H1 (cell line): ENCODE measurements at regions not wholly inside any gene's neighbourhood (a gene's known extent, or its start where the extent isn't known, plus 50 kb on each side); places are given as distances from the start of the nearest gene placed in this dataset.

Source experiments
- CTCF ChIA-PET: fragments of 300-600 bp; sonication (Branson Sonifier 250); formaldehyde crosslinking; loops from one replicate; lab custom pipeline; 2021; ENCODE audit not compliant: partially characterized antibody; lab: Charles Lee
- POLR2A ChIA-PET: fragments of 300-600 bp; sonication (Branson Sonifier 250); formaldehyde crosslinking; loops from one replicate; lab custom pipeline; 2021; ENCODE audit warnings: inconsistent platforms; ENCODE audit not compliant: partially characterized antibody; lab: Charles Lee
- DNase-seq, 2 experiments: peaks; one replicate each; pipeline versions ENCODE4 v3.0.0 to v3.0.0-alpha.2; 2010 to 2022; ENCODE audit warnings: low spot score in 2 of 2, low read depth in 1 of 2, mixed read lengths in 1 of 2
- FAIRE-seq: peaks from 2 replicates; lab custom pipeline; 2011; peaks lifted over from hg19 to GRCh38; lab: Jason Lieb, UNC
- H2AFZ ChIP-seq: 2 replicates; pipeline ENCODE4 v1.8.1; 2012; ENCODE audit warnings: low read length, inconsistent platforms
- H2AK5ac ChIP-seq: 2 replicates; pipeline ENCODE4 v1.6.1; 2013; ENCODE audit warnings: low read depth, low read length
- H2BK120ac ChIP-seq: replicated peaks from 2 replicates; pipeline ENCODE3; 2013; ENCODE audit warnings: low read depth, low read length, inconsistent platforms
- H2BK12ac ChIP-seq: 2 replicates; pipeline ENCODE4 v1.6.1; 2013; ENCODE audit warnings: low read depth, low read length
- H2BK15ac ChIP-seq: 2 replicates; pipeline ENCODE4 v1.6.1; 2013; ENCODE audit warnings: low read length
- H2BK20ac ChIP-seq: 2 replicates; pipeline ENCODE4 v1.6.1; 2013; ENCODE audit warnings: low read length
- H2BK5ac ChIP-seq: 2 replicates; pipeline ENCODE4 v1.6.1; 2013; ENCODE audit warnings: low read depth, low read length
- H3K14ac ChIP-seq: 2 replicates; pipeline ENCODE4 v1.6.1; 2013; ENCODE audit warnings: inconsistent platforms; ENCODE audit not compliant: insufficient read length
- H3K18ac ChIP-seq: 2 replicates; pipeline ENCODE4 v1.6.1; 2013; ENCODE audit warnings: low read length; ENCODE audit errors: extremely low read depth
- H3K23ac ChIP-seq: 2 replicates; pipeline ENCODE4 v1.6.1; 2013; ENCODE audit warnings: inconsistent platforms; ENCODE audit not compliant: insufficient read length
- H3K23me2 ChIP-seq: 2 replicates; pipeline ENCODE4 v1.6.1; 2013; ENCODE audit warnings: low read depth, low read length
- H3K27ac ChIP-seq: 2 replicates; pipeline ENCODE4 v1.6.1; 2011; ENCODE audit warnings: low read depth, low read length, inconsistent platforms
- H3K27me3 ChIP-seq, 4 experiments: replicated peaks in 1 of 4; 1 replicate in 1 of 4; 2 replicates in 3 of 4; pipeline versions ENCODE4 v1.6.1 to v1.8.1; 2011 to 2013; ENCODE audit warnings: low read length in 3 of 4, mild to moderate bottlenecking in 3 of 4, inconsistent platforms in 2 of 4, mixed read lengths in 2 of 4, moderate library complexity in 1 of 4; ENCODE audit not compliant: control insufficient read depth in 3 of 4, insufficient read depth in 3 of 4; ENCODE audit errors: extremely low read depth in 1 of 4
- H3K36me3 ChIP-seq, 4 experiments: 2 replicates each; pipeline versions ENCODE4 v1.6.1 to v1.8.1; 2011 to 2013; ENCODE audit warnings: mild to moderate bottlenecking in 4 of 4, low read length in 3 of 4, moderate library complexity in 2 of 4, control low read depth in 1 of 4, inconsistent platforms in 1 of 4; ENCODE audit not compliant: insufficient read depth in 4 of 4, control insufficient read depth in 2 of 4
- H3K4ac ChIP-seq: replicated peaks from 2 replicates; pipeline ENCODE3; 2013; ENCODE audit warnings: low read length, low read depth, mixed read lengths, inconsistent platforms; ENCODE audit not compliant: insufficient read length
- H3K4me1 ChIP-seq, 4 experiments: replicated peaks in 1 of 4; 1 replicate in 1 of 4; 2 replicates in 3 of 4; pipeline versions ENCODE4 v1.6.1 to v1.8.1; 2011 to 2013; ENCODE audit warnings: low read length in 3 of 4, inconsistent platforms in 2 of 4, mixed read lengths in 1 of 4; ENCODE audit not compliant: insufficient read depth in 4 of 4, control insufficient read depth in 3 of 4
- H3K4me2 ChIP-seq, 2 experiments: 2 replicates each; pipeline versions ENCODE4 v1.6.1 to v1.8.1; 2011 to 2013; ENCODE audit warnings: low read depth in 2 of 2, low read length in 2 of 2, control low read depth in 1 of 2, inconsistent platforms in 1 of 2, mild to moderate bottlenecking in 1 of 2; ENCODE audit not compliant: insufficient read depth in 1 of 2
- H3K4me3 ChIP-seq, 4 experiments: fragments of 200-600, 300-600 bp in 1 of 4; sonication (generic), shearing (Covaris generic), sonication (Bioruptor Twin) in 1 of 4; 2 replicates each; pipeline versions ENCODE4 v1.5.1 to v1.8.1; 2011 to 2016; ENCODE audit warnings: low read length in 4 of 4, low read depth in 3 of 4, control low read depth in 2 of 4, inconsistent platforms in 2 of 4, mild to moderate bottlenecking in 2 of 4, mixed read lengths in 1 of 4, moderate library complexity in 1 of 4; ENCODE audit not compliant: insufficient read depth in 2 of 4; ENCODE audit errors: extremely low read depth in 1 of 4
- H3K56ac ChIP-seq: replicated peaks from 2 replicates; pipeline ENCODE3; 2013; ENCODE audit warnings: low read depth, mild to moderate bottlenecking, mixed read lengths, low read length, inconsistent platforms; ENCODE audit not compliant: insufficient read length
- H3K79me1 ChIP-seq: 2 replicates; pipeline ENCODE4 v1.6.1; 2013; ENCODE audit warnings: low read depth, low read length, control low read depth
- H3K79me2 ChIP-seq, 2 experiments: 2 replicates each; pipeline versions ENCODE4 v1.6.1 to v1.8.1; 2012 to 2013; ENCODE audit warnings: low read length in 2 of 2, mild to moderate bottlenecking in 2 of 2, inconsistent platforms in 1 of 2; ENCODE audit not compliant: insufficient read depth in 2 of 2, control insufficient read depth in 1 of 2
- H3K9ac ChIP-seq, 4 experiments: replicated peaks in 1 of 4; 1 replicate in 1 of 4; 2 replicates in 3 of 4; pipeline versions ENCODE4 v1.6.1 to v1.8.1; 2011 to 2013; ENCODE audit warnings: low read depth in 3 of 4, low read length in 3 of 4, control low read depth in 2 of 4, mild to moderate bottlenecking in 2 of 4, moderate library complexity in 2 of 4, inconsistent platforms in 1 of 4; ENCODE audit errors: extremely low read depth in 1 of 4
- H3K9me3 ChIP-seq, 2 experiments: 2 replicates each; pipeline versions ENCODE4 v1.6.1 to v1.8.1; 2012 to 2013; ENCODE audit warnings: mild to moderate bottlenecking in 2 of 2, moderate library complexity in 2 of 2, control low read depth in 1 of 2, inconsistent platforms in 1 of 2, low read depth in 1 of 2, low read length in 1 of 2, mixed read lengths in 1 of 2; ENCODE audit not compliant: insufficient read depth in 2 of 2
- H4K20me1 ChIP-seq, 2 experiments: replicated peaks in 1 of 2; 2 replicates each; pipeline versions ENCODE3 to v1.8.1; 2011 to 2013; ENCODE audit warnings: inconsistent platforms in 2 of 2, low read length in 2 of 2, mild to moderate bottlenecking in 1 of 2; ENCODE audit not compliant: insufficient read depth in 2 of 2, control insufficient read depth in 1 of 2
- H4K5ac ChIP-seq: 2 replicates; pipeline ENCODE4 v1.6.1; 2013; ENCODE audit warnings: low read length, low read depth, mixed read lengths, inconsistent platforms; ENCODE audit not compliant: insufficient read length
- H4K8ac ChIP-seq: 2 replicates; pipeline ENCODE4 v1.8.0; 2013; ENCODE audit warnings: mild to moderate bottlenecking, moderate library complexity, low read length, inconsistent platforms; ENCODE audit not compliant: insufficient read depth; ENCODE audit errors: extremely low read depth
- H4K91ac ChIP-seq: replicated peaks from 2 replicates; pipeline ENCODE3; 2013; ENCODE audit warnings: low read length, mixed read lengths, inconsistent platforms; ENCODE audit not compliant: insufficient read length
- GTF2F1 ChIP-seq: IDR thresholded peaks from 2 replicates; pipeline ENCODE4 v1.6.1; 2012; ENCODE audit warnings: low read depth, low read length, improper control_type of control experiment, borderline replicate concordance
- JUN ChIP-seq: IDR thresholded peaks from 2 replicates; pipeline ENCODE4 v1.6.1; 2011; ENCODE audit warnings: low read depth, mild to moderate bottlenecking, improper control_type of control experiment, low read length
- JUND ChIP-seq: IDR thresholded peaks from 2 replicates; pipeline ENCODE4 v1.6.1; 2011; ENCODE audit warnings: mild to moderate bottlenecking, improper control_type of control experiment, low read length
- KDM1A ChIP-seq: fragments of 200-600, 300-600 bp; sonication (generic); IDR thresholded peaks from 2 replicates; pipeline ENCODE4 v1.7.1; 2016; ENCODE audit warnings: mild to moderate bottlenecking, low read length, borderline replicate concordance
- RFX5 ChIP-seq: IDR thresholded peaks from 2 replicates; pipeline ENCODE4 v1.6.1; 2011; ENCODE audit warnings: low read depth, low read length, improper control_type of control experiment, borderline replicate concordance
- SP1 ChIP-seq: IDR thresholded peaks from 2 replicates; pipeline ENCODE4 v1.6.1; 2011; ENCODE audit warnings: low read depth, low read length
- SP4 ChIP-seq: IDR thresholded peaks from 2 replicates; pipeline ENCODE4 v1.6.1; 2012; ENCODE audit warnings: low read length, inconsistent platforms
- whole genome bisulfite sequencing, 2 experiments: shearing (Covaris generic) in 1 of 2; methylation state at CpG; one replicate each; pipeline versions ENCODE4 v1.1.6 to v1.1.7; 2013 to 2015; ENCODE audit warnings: low lambda C conversion rate in 2 of 2, mixed read lengths in 2 of 2, inconsistent platforms in 1 of 2, low coverage in 1 of 2, missing lambda C conversion rate in 1 of 2; ENCODE audit not compliant: insufficient replicate concordance in 2 of 2, insufficient coverage in 1 of 2, insufficient read length in 1 of 2; ENCODE audit errors: extremely low coverage in 1 of 2, missing lambda C conversion rate in 1 of 2; 5-methylcytosine and 5-hydroxymethylcytosine counted together

DNA sequence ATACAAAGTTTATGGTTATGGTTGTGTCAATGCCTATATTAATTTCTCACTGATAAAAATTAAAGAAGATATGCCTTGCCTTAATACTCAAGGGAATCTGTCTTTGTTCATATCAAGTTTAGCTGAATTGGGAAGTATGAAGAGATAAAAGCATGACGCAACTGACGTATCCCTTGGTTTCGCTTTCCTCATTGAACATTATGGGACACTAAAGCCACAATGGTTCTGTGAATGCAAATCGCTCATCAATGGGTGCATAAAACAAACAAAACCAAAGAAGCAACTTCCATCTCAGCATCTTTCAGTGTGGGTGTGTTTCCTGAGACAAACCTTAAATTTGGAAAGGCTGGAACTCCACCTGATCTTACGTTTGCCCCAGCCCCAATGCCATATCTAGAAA, 108.2 kb downstream of the NPIPB5 start:
- Histone ChIP-seq H2BK120ac (no peak overlapping the region), H3K4me1 (peaks cover 0 to 18% (median 6%) of the 10 kb centered on the region in 4 experiments; a peak in 5 of 7 replicates), H3K9ac (no peak overlapping the region), H3K27ac (no peak overlapping the region), H4K20me1 (no peaks in the 10 kb centered on the region), H3K4me2 (no peak overlapping the region), H3K56ac (no peak overlapping the region), H2BK15ac (no peak overlapping the region), H3K23ac (no peak overlapping the region), H3K36me3 (no peaks in the 10 kb centered on the region), H4K8ac (no peak overlapping the region), H3K23me2 (no peaks in the 10 kb centered on the region; the same call in 1 of the 2 replicates), H3K14ac (no peak overlapping the region), H2BK12ac (no peak overlapping the region), H3K79me1 (no peaks in the 10 kb centered on the region), H3K79me2 (no peaks in the 10 kb centered on the region), H2BK5ac (no peak overlapping the region), H4K91ac (no peak overlapping the region), H2BK20ac (peak overlapping the region; percentile 82; the same call in 1 of the 2 replicates), H3K27me3 (no peaks in the 10 kb centered on the region), H3K18ac (no peak overlapping the region), H3K4ac (no peak overlapping the region), H3K9me3 (peaks cover 0 to 5% of the 10 kb centered on the region in 2 experiments; a peak in 1 of 4 replicates), H3K4me3 (no peak overlapping the region), H2AK5ac (0 out of 2 replicates have a peak overlapping the region, but pooled peaks have one; percentile 47), H4K5ac (no peak overlapping the region), H2AFZ (no peak overlapping the region)
- peak in 1 of 2 experiments; percentile 22 for DNase-seq
- 91% methylated on average over 5 of the region's 5 CpGs; no CpG with 5 or more reads in 1 of the 2 experiments for WGBS, 2 experiments
- POLR2A ChIA-PET, result interaction anchor here (1.9 kb wide), 1 partner anchor 17 kb away, joined by 7 read pairs; no protein-coding TSS in a partner anchor
- TF ChIP-seq KDM1A (no peak), JUN (no peak), RFX5 (no peak), JUND (no peak), GTF2F1 (no peak), SP4 (no peak), SP1 (no peak)
- FAIRE-seq, result no peak
- CTCF ChIA-PET, result interaction anchor here (1.4 kb wide), 1 partner anchor 11 kb away, joined by 5 read pairs; no protein-coding TSS in a partner anchor
